ENCODE measurements at regions not wholly inside any gene's neighbourhood (a gene's known extent, or its start where the extent isn't known, plus 50 kb on each side); places are given as distances from the start of the nearest gene placed in this dataset.

DNA sequence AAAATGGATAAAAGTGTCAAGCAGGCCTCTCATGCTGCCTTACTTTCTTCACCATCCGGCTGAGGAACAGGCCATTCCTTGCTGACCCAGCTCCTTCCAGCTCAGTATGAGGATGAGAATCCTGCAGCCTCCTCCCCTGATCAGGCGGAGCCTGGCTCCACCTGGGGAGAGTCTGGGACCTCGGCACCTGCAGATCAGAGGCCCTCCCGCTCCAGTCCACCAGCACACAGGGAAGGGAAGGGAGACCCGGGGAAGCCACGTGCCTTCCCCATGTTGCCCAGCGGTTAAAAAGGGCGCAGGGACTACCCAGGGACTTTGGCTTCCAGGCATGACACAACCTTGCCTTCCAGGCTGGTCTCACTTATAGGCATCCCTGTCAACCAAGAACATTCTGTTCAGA, 172.0 kb downstream of the NDUFA10 start:
- Histone ChIP-seq H3K4me1 (ENCODE audit: insufficient read depth, poor library complexity, severe bottlenecking) (no peaks in the 10 kb centered on the region), H3K4me3 (ENCODE audit: severe bottlenecking) (no peak overlapping the region), H3K36me3 (ENCODE audit: low read depth) (no peaks in the 10 kb centered on the region), H3K9me3 (ENCODE audit: severe bottlenecking) (no peaks in the 10 kb centered on the region), H3K27ac (ENCODE audit: poor library complexity, severe bottlenecking) (no peak overlapping the region), H3K27me3 (ENCODE audit: insufficient read depth, poor library complexity, severe bottlenecking) (peaks cover 3% of the 10 kb centered on the region)
- TF ChIP-seq, protein P1, sequence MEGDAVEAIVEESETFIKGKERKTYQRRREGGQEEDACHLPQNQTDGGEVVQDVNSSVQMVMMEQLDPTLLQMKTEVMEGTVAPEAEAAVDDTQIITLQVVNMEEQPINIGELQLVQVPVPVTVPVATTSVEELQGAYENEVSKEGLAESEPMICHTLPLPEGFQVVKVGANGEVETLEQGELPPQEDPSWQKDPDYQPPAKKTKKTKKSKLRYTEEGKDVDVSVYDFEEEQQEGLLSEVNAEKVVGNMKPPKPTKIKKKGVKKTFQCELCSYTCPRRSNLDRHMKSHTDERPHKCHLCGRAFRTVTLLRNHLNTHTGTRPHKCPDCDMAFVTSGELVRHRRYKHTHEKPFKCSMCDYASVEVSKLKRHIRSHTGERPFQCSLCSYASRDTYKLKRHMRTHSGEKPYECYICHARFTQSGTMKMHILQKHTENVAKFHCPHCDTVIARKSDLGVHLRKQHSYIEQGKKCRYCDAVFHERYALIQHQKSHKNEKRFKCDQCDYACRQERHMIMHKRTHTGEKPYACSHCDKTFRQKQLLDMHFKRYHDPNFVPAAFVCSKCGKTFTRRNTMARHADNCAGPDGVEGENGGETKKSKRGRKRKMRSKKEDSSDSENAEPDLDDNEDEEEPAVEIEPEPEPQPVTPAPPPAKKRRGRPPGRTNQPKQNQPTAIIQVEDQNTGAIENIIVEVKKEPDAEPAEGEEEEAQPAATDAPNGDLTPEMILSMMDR (IDR thresholded peaks at IDR 0.05; ENCODE audit: poor library complexity, severe bottlenecking): no peak
- DNase-seq (ENCODE audit: low spot score) (no peak), ATAC-seq (ENCODE audit: low read depth) (no peak)

DNA sequence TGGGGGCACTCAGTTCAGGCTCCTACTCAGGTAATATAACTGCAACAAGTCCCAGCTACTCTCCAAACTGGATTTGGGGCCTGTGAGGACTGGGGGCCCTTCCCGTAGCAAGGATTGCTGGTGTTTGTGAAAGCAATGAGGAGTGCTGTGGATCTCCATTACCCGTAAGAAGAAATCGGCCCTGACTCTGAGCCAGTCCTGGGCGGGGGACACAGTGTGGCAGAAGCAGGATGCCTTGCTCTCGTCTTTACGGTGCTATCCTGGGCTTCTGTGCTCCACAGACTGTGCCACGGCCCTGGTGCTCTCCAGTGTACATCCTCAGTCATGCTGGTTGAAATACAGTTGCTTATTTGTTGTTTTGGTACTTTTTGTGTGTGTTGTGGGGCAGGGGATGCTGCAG, 172.9 kb downstream of the NDUFA10 start:
- Histone ChIP-seq H3K4me1 (ENCODE audit: insufficient read depth, poor library complexity, severe bottlenecking) (no peaks in the 10 kb centered on the region), H3K27me3 (ENCODE audit: insufficient read depth, poor library complexity, severe bottlenecking) (peaks cover 3% of the 10 kb centered on the region), H3K9me3 (ENCODE audit: severe bottlenecking) (no peaks in the 10 kb centered on the region), H3K27ac (ENCODE audit: poor library complexity, severe bottlenecking) (no peak overlapping the region), H3K36me3 (ENCODE audit: low read depth) (no peaks in the 10 kb centered on the region), H3K4me3 (ENCODE audit: severe bottlenecking) (no peak overlapping the region)
- DNase-seq (ENCODE audit: low spot score) (no peak), ATAC-seq (ENCODE audit: low read depth) (no peak)
- TF ChIP-seq, protein P1 (IDR thresholded peaks at IDR 0.05; ENCODE audit: poor library complexity, severe bottlenecking): no peak

DNA sequence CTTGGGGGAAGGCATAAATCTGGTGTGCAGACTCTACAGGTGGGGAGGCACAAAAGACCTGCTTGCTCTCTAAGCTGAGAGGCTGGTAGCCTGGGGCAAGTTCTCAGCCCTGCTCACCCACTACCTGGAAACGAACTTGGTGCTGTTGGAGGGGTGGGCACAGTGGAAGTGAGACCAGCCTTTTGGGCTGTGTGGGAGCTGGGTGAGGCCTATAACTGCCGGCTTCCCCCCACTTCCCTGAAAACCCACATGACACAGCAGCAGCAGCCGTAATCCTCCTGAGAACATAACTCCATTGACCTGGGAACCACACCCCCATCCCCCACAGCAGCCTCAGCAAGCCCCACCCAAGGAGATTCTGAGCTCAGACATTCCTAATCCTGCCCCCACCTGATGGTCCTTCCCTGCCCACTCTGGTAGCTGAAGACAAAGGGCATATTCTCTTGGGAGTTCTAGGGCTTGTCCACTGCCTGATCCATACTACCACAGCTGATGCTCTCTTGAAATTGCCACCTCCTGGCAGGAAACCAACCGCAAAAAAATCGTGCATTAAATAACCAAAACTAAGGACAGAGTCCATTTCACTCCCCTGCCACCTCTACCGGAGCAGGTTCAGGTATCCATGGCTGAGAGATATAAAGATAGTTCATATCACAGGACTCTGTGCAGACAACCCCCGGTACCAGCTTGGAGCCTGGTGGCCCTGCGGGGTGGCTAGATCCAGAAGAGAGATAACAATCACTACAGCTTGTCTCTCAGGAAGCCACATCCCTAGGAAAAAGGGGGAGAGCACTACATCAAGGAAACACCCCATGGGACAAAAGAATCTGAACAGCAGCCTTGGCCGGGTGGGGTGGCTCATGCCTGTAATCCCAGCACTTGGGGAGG, 178.1 kb downstream of the NDUFA10 start:
- no peak for ATAC-seq (ENCODE audit: low read depth)
- Histone ChIP-seq H3K9me3 (ENCODE audit: severe bottlenecking) (no peaks in the 10 kb centered on the region), H3K4me1 (ENCODE audit: insufficient read depth, poor library complexity, severe bottlenecking) (no peaks in the 10 kb centered on the region), H3K27ac (ENCODE audit: poor library complexity, severe bottlenecking) (no peak overlapping the region), H3K36me3 (ENCODE audit: low read depth) (no peaks in the 10 kb centered on the region), H3K4me3 (ENCODE audit: severe bottlenecking) (no peak overlapping the region), H3K27me3 (ENCODE audit: insufficient read depth, poor library complexity, severe bottlenecking) (no peaks in the 10 kb centered on the region)
- TF ChIP-seq, protein P1 (IDR thresholded peaks at IDR 0.05; ENCODE audit: poor library complexity, severe bottlenecking): no peak
- no peak for DNase-seq (ENCODE audit: low spot score)

DNA sequence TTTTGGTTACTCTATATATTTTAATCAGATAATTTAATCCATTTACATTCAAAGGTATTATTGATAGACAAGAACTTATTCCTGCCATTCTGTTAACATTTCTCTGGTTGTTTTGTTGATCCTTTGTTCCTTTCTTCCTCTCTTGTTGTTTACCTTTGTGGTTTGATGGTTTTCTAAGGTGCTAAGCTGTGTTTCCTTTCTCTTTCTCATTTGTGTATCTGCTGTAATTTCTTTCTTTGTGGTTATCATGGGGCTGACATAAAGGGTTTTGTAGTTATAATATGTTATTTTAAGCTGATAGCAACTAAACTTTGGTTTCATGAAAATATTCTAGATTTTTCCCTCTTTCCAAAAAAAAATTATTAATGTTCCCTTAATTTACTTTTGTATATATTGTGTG, 179.2 kb downstream of the NDUFA10 start:
- H3K4me3 ChIP-seq (ENCODE audit: severe bottlenecking): no peak overlapping the region
- H3K4me1 ChIP-seq (ENCODE audit: insufficient read depth, poor library complexity, severe bottlenecking): no peaks in the 10 kb centered on the region
- ATAC-seq (ENCODE audit: low read depth) (no peak), DNase-seq (ENCODE audit: low spot score) (no peak)
- H3K27ac ChIP-seq (ENCODE audit: poor library complexity, severe bottlenecking): no peak overlapping the region
- no peaks in the 10 kb centered on the region for H3K36me3 ChIP-seq (ENCODE audit: low read depth)
- TF ChIP-seq, protein P1 (IDR thresholded peaks at IDR 0.05; ENCODE audit: poor library complexity, severe bottlenecking): no peak
- H3K27me3 ChIP-seq (ENCODE audit: insufficient read depth, poor library complexity, severe bottlenecking): no peaks in the 10 kb centered on the region
- H3K9me3 ChIP-seq (ENCODE audit: severe bottlenecking): no peaks in the 10 kb centered on the region

DNA sequence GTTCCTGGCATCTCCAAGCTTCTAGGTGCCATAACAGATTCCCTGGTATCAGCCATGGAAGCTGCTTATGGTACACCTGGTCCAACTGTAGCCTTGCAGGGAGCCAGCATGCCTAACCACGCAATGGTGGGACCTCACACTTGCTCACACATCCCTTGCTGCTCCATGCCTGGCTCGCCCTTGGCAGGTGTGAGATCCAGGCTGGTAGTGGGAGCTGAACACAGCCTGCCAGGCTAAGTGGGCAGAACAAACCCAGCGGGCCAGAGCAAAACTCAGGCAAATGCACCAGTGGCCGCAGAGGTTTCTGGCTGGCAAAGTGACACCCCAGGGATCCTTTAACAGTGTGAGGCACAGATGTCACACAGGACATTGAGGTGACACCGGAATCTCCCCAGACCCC, 185.8 kb downstream of the NDUFA10 start:
- Histone ChIP-seq H3K27me3 (ENCODE audit: insufficient read depth, poor library complexity, severe bottlenecking) (no peaks in the 10 kb centered on the region), H3K36me3 (ENCODE audit: low read depth) (no peaks in the 10 kb centered on the region), H3K4me3 (ENCODE audit: severe bottlenecking) (no peak overlapping the region), H3K27ac (ENCODE audit: poor library complexity, severe bottlenecking) (no peak overlapping the region), H3K9me3 (ENCODE audit: severe bottlenecking) (no peaks in the 10 kb centered on the region), H3K4me1 (ENCODE audit: insufficient read depth, poor library complexity, severe bottlenecking) (no peaks in the 10 kb centered on the region)
- TF ChIP-seq, protein P1 (IDR thresholded peaks at IDR 0.05; ENCODE audit: poor library complexity, severe bottlenecking): no peak
- ATAC-seq (ENCODE audit: low read depth) (no peak), DNase-seq (ENCODE audit: low spot score) (no peak)
